ENCODE measurements at regions not wholly inside any gene's neighbourhood (a gene's known extent, or its start where the extent isn't known, plus 50 kb on each side); places are given as distances from the start of the nearest gene placed in this dataset.
A peak's percentile ranks its signal among the peaks of the same experiment; 100 is the strongest.

DNA sequence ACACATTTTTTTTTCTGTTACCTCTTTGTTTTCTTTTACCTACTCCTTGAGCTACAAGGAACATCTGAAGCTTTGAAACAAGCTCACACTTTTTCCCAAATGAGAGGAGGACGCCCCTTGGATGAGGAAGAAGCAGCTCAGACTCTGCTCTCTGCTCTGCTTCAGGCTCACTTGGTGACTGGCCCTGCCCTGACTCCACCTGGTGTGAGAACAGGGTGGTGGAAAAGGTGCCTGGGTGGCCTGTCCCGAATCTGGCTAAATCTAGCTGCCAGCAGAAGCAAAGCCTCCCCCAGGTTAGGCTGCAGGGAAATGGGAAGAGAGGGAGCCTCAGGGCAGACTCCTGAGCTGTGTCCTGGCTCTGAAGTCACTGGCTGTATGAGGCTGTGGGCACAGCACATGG lies 68.0 kb upstream of the CEACAM8 start:
- Histone ChIP-seq H3K4me1 (ENCODE audit: low read depth) (no peaks in the 10 kb centered on the region), H3K9me3 (no peaks in the 10 kb centered on the region), H3K36me3 (ENCODE audit: low read depth) (no peaks in the 10 kb centered on the region), H3K4me3 (no peak overlapping the region)
- intact Hi-C loops (cut with DNase I, micrococcal nuclease), result no loop called here
- no peak for ATAC-seq
- no peak for TF ChIP-seq CTCF (IDR thresholded peaks at IDR 0.05)
- no peak for DNase-seq

DNA sequence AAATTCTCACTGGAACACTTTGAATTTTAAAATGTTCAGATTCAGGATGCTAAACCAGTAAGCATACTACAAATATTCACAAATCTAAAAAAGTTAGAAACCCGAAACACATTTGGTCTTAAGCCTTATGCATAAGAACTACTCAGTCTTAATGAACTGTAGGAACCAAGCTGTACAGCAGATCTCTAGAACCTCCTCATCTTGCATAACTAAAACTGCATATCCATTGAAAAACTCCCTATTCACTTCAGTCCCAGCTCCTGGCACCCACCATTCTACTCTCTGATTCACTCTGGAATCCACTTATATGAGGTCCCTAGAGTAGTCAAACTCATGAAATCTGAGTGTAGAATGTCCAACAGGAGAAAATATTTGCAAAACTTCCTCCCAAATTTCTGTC lies 65.6 kb upstream of the CEACAM8 start:
- ATAC-seq (no peak), DNase-seq (no peak)
- no peak overlapping the region for H3K4me3 ChIP-seq
- H3K36me3 ChIP-seq (ENCODE audit: low read depth), result no peaks in the 10 kb centered on the region
- H3K4me1 ChIP-seq (ENCODE audit: low read depth), result no peaks in the 10 kb centered on the region
- TF ChIP-seq CTCF (IDR thresholded peaks at IDR 0.05), result no peak
- no peaks in the 10 kb centered on the region for H3K9me3 ChIP-seq
- intact Hi-C loops (cut with DNase I, micrococcal nuclease), result no loop called here

DNA sequence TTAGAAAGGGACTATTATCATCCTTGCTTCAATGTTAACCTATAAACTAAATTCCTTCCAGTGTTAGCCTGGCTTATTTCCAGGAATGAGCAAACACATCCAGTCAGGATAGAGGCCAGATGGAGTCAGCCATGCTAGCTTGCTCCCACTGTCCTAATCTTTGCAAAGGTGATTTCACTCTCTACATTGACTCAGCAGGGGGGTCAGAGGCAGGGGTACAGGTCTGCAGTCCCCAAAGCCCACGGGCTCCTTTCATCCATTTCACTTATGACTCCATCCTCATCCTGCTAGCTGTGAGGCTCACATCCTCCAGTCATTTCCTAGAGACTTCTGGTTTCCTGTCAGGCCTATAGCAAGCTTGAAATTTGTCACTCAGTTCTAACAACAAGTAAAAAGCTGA lies 63.4 kb upstream of the CEACAM8 start:
- Histone ChIP-seq H3K9me3 (no peaks in the 10 kb centered on the region), H3K4me3 (no peak overlapping the region), H3K4me1 (ENCODE audit: low read depth) (no peaks in the 10 kb centered on the region), H3K36me3 (ENCODE audit: low read depth) (no peaks in the 10 kb centered on the region)
- no peak for TF ChIP-seq CTCF (IDR thresholded peaks at IDR 0.05)
- no peak for ATAC-seq
- DNase-seq, result no peak
- intact Hi-C loops (cut with DNase I, micrococcal nuclease), result no loop called here

DNA sequence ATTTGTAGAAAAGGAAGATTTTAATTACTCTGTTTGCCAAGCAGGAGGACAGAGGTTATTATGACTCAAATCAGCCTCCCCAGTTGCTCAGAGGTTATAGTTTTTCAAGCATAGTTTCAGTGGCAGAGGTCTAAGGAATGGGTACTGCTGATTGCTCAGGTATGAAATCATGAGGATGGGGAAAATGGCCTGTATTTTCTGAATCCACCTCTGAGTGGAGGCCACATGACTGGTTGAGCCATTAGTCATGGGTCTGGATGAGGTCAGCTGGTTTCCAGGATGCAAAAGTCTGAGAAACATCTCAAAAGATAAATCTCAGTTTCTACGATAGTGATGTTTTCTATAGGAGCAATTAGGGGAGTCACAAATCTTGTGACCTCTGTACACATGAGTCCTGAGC lies 62.8 kb upstream of the CEACAM8 start:
- no peaks in the 10 kb centered on the region for H3K9me3 ChIP-seq
- DNase-seq (no peak), ATAC-seq (no peak)
- no peaks in the 10 kb centered on the region for H3K36me3 ChIP-seq (ENCODE audit: low read depth)
- no peak overlapping the region for H3K4me3 ChIP-seq
- intact Hi-C loops (cut with DNase I, micrococcal nuclease), result no loop called here
- no peak for TF ChIP-seq CTCF (IDR thresholded peaks at IDR 0.05)
- no peaks in the 10 kb centered on the region for H3K4me1 ChIP-seq (ENCODE audit: low read depth)

DNA sequence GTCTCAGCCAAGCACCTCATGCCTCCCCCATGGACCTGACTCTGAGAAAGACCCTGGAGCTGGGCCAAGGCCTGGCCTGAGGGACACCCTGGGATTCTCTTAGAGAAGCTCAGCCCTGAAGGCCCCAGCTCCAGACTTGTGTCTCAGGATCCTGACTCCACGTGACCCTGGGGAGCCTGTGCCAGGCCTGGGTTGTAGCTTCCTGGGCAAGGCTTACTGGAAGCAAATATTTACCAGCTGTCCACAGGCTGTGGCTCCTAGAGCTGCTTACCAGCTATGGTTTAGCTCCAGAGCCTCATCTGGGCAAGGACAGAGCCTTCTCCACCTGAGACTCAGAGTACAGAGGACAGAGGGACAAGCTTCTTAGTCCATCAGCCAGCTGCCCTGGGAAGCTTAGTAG lies 61.0 kb upstream of the CEACAM8 start:
- intact Hi-C loops (cut with DNase I, micrococcal nuclease), result no loop called here
- ATAC-seq (peak; percentile 8), DNase-seq (no peak)
- no peak overlapping the region for H3K4me3 ChIP-seq
- no peak for TF ChIP-seq CTCF (IDR thresholded peaks at IDR 0.05)
- H3K4me1 ChIP-seq (ENCODE audit: low read depth), result no peaks in the 10 kb centered on the region
- H3K36me3 ChIP-seq (ENCODE audit: low read depth), result no peaks in the 10 kb centered on the region
- H3K9me3 ChIP-seq, result no peaks in the 10 kb centered on the region

DNA sequence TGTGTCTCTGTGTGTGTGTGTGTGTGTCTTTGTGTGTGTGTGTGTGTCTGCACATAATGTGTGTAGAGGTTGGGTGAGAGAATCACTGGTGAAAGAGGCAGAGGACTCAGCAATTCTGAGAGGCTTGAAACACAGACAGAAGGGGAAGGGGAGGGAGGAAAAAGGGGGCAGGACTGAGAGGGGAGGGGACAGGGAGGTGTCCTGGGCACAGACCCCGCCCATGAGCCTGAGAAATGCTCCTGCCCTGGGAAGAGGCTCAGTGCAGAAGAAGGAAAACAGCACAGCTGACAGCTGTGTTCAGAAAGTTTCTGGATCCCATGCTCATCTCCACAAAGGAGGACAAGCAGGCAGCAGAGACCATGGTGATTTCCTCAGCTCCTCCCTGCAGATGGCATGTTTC lies 59.1 kb upstream of the CEACAM8 start:
- no peak for TF ChIP-seq CTCF (IDR thresholded peaks at IDR 0.05)
- Histone ChIP-seq H3K4me3 (no peak overlapping the region), H3K36me3 (ENCODE audit: low read depth) (no peaks in the 10 kb centered on the region), H3K9me3 (no peaks in the 10 kb centered on the region), H3K4me1 (ENCODE audit: low read depth) (no peaks in the 10 kb centered on the region)
- DNase-seq, result no peak
- no peak for ATAC-seq
- intact Hi-C loops (cut with DNase I, micrococcal nuclease), result no loop called here
